Mononuclear cell (primary cell): ENCODE measurements at regions not wholly inside any gene's neighbourhood (a gene's known extent, or its start where the extent isn't known, plus 50 kb on each side); places are given as distances from the start of the nearest gene placed in this dataset.

ENCODE experiments used
- H3K27me3 ChIP-seq: 2 replicates; pipeline ENCODE4 v1.6.0; 2011; ENCODE audit warnings: low read length, control low read depth; ENCODE audit not compliant: insufficient read depth
- H3K4me1 ChIP-seq: 2 replicates; pipeline ENCODE4 v1.5.1; 2011; ENCODE audit warnings: mild to moderate bottlenecking, low read length, control low read depth; ENCODE audit not compliant: insufficient read depth
- H3K4me3 ChIP-seq: 2 replicates; pipeline ENCODE4 v1.5.1; 2011; ENCODE audit warnings: mild to moderate bottlenecking, low read length, moderate library complexity
- H3K9me3 ChIP-seq: 2 replicates; pipeline ENCODE4 v1.5.1; 2011; ENCODE audit warnings: low read depth, mild to moderate bottlenecking, control low read depth, low read length

DNA sequence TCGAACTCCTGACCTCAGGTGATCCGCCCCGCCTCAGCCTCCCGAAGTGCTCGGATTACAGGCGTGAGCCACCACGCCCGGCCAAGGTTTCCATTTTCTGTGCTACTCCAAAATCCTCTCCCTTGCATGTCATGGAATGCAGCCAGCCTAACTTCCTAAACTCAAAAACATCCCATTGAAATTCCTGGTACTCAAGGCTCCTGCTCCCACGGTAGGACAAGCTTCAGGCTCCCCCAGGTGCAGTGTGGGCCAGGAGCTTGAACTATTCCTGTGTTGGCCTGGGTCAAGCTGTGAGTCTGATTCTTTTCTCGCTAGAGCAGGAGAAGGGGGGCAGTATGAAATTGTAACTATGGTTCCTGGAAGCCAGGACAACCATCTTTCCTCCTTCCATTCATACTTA is 97.1 kb downstream of the RPL27A start:
- Histone ChIP-seq H3K27me3 (no peaks in the 10 kb centered on the region), H3K4me1 (no peaks in the 10 kb centered on the region), H3K4me3 (no peak overlapping the region), H3K9me3 (no peaks in the 10 kb centered on the region)

DNA sequence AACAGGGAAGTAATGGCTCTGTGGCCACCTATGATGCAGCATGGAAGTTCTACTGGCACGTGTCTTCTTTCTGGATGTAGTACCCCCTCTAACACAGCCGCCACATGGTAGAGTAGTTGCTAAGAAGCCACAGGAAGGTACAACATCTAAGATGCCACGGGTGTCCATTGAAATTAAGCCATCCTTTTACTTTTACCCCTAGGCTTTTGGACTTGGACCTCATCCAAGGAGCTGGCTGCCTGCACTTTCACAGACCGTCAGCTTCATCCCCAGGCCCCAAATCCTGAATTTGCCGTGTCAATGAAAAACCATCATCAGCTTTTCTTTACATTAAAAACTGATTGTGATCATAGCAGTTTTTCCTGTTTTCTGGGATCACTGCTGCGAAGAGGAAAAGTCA is 102.4 kb downstream of the RPL27A start:
- no peaks in the 10 kb centered on the region for H3K27me3 ChIP-seq
- no peaks in the 10 kb centered on the region for H3K4me1 ChIP-seq
- no peak overlapping the region for H3K4me3 ChIP-seq
- H3K9me3 ChIP-seq = no peaks in the 10 kb centered on the region

DNA sequence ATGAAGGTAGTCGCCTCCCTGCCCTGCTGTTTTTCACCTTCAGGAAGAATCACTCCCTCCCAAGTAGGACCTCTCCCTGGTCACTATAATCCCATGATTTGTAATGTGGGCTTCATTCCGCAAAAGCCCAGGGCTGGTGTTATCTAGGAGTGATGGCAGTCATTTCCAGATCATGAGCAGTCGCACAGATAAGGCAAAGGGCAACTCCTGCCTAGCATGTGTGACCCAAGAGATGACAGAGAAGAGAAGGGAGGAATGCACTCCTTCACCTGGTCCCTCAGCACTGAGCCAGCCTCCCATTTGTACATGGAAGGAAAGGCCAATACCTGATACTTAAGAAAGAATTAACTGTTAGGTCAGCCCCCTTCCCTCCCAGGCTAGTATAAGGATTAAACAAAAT is 102.9 kb downstream of the RPL27A start:
- Histone ChIP-seq H3K4me3 (no peak overlapping the region), H3K4me1 (no peaks in the 10 kb centered on the region), H3K9me3 (no peaks in the 10 kb centered on the region), H3K27me3 (no peaks in the 10 kb centered on the region)

DNA sequence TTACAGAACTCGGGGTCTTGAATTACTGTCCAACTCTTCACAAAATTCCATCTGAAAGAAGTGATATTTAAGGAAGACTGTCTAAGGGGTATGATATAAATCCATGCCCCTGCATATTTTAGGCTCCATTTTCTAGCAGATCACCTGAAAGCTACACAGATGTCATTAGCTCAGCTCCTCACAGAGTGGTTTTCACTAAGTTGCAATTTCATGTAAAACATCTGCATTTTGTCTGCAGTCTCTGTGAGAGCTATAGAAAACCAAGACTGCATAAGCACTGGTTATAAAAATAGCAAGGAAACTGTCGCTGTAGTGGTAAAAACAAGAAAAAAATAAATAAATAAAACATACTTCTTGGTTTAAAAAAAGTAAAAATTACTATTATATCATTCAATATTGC is 103.4 kb downstream of the RPL27A start:
- H3K9me3 ChIP-seq = no peaks in the 10 kb centered on the region
- no peaks in the 10 kb centered on the region for H3K4me1 ChIP-seq
- H3K4me3 ChIP-seq = no peak overlapping the region
- no peaks in the 10 kb centered on the region for H3K27me3 ChIP-seq

DNA sequence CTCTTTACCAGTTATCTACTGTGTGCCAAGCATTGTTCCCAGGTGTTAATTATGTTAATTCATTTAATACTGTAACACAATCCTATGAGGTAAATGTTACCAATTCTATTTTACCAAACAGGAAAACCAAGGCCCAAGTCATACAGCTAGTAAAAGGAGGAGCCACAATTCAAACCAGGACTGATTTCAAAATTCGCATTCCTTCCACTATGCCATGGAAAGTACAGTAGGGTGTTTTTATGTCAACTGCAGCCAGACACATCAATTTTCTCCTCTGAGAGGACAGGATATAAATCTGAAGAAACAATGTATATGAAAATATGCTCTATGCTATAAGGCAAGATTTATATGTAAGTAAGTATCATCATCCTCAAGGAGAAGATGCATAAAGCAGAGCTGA is 104.3 kb downstream of the RPL27A start:
- Histone ChIP-seq H3K4me3 (no peak overlapping the region), H3K9me3 (no peaks in the 10 kb centered on the region), H3K4me1 (no peaks in the 10 kb centered on the region), H3K27me3 (no peaks in the 10 kb centered on the region)

DNA sequence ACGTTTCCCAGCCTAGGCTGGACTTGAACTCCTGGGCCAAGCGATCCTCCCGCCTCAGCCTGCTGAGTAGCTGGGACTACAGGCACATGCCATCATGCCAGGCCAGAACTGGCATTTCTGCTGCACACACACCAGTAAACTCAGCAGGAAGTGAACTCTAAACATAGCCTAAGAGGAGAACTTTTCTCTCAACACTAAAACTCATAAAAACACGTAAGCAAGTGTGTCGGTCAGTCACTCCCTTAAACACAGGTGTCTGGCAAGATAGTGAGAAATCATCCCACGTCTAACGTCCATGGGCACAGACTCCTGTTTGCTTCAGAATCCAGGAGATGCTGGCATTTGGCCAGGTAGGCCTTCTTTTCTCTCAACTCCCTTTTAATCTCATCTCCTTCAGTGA is 104.8 kb downstream of the RPL27A start:
- H3K4me1 ChIP-seq = no peaks in the 10 kb centered on the region
- no peaks in the 10 kb centered on the region for H3K9me3 ChIP-seq
- H3K4me3 ChIP-seq = no peak overlapping the region
- H3K27me3 ChIP-seq = no peaks in the 10 kb centered on the region

DNA sequence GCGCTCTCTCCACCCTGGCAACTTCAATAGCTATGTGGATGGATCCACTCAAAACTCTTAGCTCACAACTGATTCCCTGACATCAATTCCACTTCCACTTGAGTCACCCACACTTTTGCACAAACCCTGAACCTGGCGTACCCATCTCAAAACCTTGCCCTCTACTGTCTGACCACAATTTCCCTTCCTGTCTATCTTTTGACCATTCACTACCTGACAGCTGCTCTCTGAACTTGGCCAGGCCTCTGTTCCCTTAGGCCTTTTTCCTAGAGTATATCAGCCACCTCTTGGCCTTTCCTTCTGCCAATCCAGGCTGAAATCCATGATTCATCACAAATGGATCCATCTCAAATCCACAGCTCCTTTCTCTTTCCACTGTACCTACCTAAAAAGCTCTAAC is 106.0 kb downstream of the RPL27A start:
- Histone ChIP-seq H3K9me3 (no peaks in the 10 kb centered on the region), H3K4me3 (no peak overlapping the region), H3K27me3 (no peaks in the 10 kb centered on the region), H3K4me1 (no peaks in the 10 kb centered on the region)

DNA sequence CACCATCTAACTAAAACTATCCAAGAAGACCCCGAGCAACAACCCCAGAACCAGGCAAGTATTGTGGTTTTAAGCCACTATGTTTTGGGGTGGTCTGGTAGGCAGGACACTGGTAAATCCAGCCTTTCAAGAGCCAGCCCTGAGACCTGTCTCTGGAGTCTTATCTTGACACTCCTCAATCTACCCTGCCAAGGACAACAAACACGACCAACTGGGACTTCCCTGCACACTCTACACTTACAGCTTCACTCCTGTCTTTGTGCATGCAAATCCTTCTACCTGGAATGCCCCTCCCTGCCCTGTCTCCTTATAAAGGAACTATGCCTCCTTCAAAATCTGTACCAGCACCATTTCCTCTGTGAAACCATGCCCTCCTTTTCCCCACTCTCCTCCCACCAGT is 107.3 kb downstream of the RPL27A start:
- H3K9me3 ChIP-seq = no peaks in the 10 kb centered on the region
- no peaks in the 10 kb centered on the region for H3K27me3 ChIP-seq
- no peak overlapping the region for H3K4me3 ChIP-seq
- H3K4me1 ChIP-seq = peaks cover 3% of the 10 kb centered on the region

DNA sequence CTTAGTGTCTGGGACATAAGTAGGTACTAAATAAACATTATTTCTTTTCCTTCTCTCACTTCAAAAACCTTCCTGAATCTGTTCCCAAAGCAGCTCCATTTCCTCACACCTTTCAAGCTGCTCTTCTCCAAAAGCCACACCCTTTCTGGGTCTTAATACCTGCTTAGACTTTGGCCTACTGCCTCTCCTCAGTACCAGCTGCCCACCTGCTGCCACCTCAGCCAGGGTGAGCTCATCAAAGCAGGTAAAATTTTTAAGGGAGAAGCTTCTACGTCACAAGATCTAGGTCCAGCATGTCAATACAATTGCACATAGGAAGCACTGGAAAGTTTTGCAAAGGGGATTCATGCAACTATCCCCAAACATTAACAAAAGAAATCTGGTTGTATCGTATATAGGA is 108.4 kb downstream of the RPL27A start:
- H3K4me3 ChIP-seq = no peak overlapping the region
- no peaks in the 10 kb centered on the region for H3K9me3 ChIP-seq
- H3K4me1 ChIP-seq = peaks cover 4% of the 10 kb centered on the region
- no peaks in the 10 kb centered on the region for H3K27me3 ChIP-seq

DNA sequence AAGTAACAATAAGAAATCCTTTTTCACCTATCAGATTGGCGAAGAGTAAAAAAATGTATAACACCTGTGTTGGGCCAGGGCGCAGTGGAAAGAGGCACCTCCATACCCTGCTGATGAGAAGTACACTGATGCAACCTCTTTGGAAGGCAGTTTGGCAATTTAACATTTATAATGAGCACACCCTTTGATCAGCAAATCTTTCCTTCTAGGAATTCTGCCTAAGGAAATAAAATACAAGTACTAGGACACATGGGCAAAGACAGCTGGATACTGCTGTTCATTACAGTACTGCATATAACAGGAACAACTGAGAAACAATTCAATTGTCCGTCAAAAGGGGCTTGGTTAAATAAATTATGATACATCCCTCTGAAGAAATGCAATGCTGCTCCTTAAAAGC is 110.1 kb downstream of the RPL27A start:
- H3K9me3 ChIP-seq = no peaks in the 10 kb centered on the region
- no peaks in the 10 kb centered on the region for H3K27me3 ChIP-seq
- peaks cover 11% of the 10 kb centered on the region for H3K4me1 ChIP-seq
- no peak overlapping the region for H3K4me3 ChIP-seq

DNA sequence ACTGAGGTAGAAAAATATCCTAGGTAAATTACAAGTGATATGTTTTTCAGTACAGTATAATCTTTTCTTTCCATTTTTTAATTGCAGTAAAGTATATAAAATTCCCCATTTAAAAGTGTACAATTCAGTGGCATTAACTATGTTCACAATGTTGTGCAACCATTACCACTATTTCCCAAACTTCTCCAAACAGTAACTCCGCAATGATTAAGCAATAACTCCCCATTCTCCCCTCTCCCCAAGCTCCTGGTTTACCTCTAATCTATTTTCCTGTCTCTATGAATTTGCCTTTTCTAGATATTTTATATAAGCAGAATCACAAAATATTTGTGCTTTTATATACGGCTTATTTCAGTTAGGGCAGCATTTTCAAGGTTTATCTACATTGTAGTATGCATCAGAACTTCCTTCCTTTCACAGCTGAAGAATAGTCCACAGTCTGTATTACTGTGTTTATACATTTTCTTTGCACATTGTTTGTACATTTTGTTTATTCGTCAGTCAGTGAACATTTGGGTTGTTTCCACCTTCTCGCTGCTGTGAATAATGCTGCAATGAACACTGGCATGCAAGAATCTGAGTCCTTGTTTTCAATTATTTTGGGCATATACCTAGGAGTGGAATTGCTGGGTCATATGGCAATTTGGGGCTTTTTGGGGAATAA is 110.7 kb downstream of the RPL27A start:
- H3K4me3 ChIP-seq = no peak overlapping the region
- no peaks in the 10 kb centered on the region for H3K9me3 ChIP-seq
- peaks cover 11% of the 10 kb centered on the region for H3K4me1 ChIP-seq
- H3K27me3 ChIP-seq = no peaks in the 10 kb centered on the region

DNA sequence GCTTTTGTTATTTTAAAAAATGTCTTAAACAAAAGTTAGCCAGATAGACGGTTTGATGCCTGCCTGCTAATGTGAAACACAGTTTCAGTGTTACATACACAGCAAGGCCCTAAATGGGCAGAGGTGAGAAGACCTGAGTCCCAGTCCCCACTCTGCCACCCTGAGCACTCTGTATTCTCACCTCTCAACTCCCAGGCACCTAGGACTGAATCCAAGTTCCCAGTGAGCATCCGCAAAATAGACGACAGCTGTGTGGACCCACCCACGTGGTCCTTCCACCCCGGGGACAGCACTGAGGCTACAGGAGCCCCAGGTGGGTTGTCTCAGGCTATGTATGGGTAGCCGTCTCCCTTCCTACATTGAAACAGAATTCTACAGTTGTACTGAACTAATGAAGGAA is 111.5 kb downstream of the RPL27A start:
- Histone ChIP-seq H3K27me3 (no peaks in the 10 kb centered on the region), H3K4me3 (no peak overlapping the region), H3K9me3 (no peaks in the 10 kb centered on the region), H3K4me1 (peaks cover 11% of the 10 kb centered on the region)

DNA sequence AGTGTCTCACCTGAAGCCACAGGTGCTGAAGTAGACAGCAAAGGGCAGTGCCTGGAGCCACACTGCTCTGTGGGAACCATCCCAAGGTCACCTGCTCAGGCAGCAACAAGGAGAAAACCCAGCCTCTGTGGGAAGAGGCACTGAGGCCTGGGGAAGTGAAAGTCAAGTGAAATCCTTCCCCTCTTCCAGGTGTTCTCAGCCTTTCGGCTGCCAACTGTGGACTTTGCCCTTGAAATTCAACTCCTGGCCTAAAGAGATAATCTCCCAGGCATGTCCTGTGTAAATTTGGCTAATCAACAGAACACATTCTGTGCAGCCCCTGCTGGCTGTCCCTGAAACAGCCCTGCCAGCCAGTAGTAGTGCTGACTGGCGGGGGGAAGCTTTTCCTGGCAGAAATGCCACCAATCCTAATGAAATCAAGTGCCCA is 112.1 kb downstream of the RPL27A start:
- H3K4me1 ChIP-seq = peaks cover 11% of the 10 kb centered on the region
- H3K9me3 ChIP-seq = no peaks in the 10 kb centered on the region
- no peaks in the 10 kb centered on the region for H3K27me3 ChIP-seq
- H3K4me3 ChIP-seq = no peak overlapping the region

DNA sequence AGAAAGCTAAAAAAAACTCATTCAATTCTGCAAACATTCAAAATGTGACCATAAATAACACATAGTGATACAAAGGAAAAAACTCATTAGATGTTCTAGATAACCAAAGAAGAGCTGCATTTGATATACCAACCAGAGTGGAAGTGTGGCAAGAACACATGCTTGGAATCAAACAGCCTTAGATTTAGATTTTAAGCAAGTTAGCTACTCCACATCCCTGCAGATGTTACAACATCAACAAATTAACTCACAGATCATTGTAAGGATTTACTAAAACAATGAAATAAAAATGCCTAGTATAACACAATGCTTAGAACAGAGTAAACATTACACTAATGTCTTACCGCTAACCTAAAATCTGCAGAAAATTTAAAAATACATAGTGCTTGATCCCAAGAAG is 114.0 kb upstream of the AKIP1 start:
- no peaks in the 10 kb centered on the region for H3K9me3 ChIP-seq
- no peak overlapping the region for H3K4me3 ChIP-seq
- no peaks in the 10 kb centered on the region for H3K27me3 ChIP-seq
- peaks cover 11% of the 10 kb centered on the region for H3K4me1 ChIP-seq

DNA sequence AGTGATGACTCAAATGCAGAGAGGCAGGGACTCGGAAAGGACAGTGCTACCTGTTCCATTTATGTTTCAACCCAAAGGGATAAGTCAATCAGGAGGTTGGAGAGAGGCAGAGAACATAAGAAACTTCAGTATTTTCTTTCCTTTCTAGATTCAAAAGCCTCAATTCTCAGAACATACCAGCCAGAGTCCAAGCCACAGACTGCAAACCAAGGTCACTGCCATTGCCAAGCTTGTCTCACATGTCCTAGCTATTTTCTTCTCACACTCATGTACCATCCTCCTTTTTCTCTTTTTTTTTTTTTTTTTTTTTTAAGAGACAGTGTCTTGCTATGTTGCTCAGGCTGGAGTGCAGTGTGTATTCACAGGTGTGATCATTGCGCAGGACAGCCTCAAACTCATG is 111.7 kb upstream of the AKIP1 start:
- Histone ChIP-seq H3K9me3 (no peaks in the 10 kb centered on the region), H3K4me3 (no peak overlapping the region), H3K27me3 (no peaks in the 10 kb centered on the region), H3K4me1 (peaks cover 11% of the 10 kb centered on the region)

DNA sequence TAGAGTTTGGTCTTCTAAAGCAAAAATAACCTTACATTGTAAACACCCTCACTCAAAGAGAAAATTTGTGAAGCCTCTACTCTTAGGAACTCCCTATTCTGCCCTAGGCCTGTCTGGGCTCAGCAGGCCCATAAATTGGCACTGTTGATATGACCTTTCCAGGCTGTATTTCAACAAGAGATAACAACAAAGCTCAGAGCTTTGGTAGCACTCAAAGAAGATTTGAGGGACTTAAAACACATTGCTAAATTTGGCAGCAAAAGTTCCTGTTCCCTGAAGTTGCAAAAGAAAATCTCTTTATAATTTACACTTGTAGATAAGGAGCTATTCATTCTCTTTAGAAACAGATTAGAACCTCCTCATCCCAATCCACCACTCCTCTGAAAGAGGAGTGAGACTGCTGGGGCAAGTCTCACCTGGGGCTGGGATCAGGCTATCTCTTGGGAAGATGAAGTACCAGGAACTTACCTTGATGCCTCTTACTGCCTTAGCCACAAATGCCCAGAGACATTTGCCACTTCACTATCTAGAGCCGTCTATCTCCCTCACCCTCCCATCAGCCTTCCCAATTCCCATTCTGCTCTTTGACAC is 110.4 kb upstream of the AKIP1 start:
- peaks cover 7% of the 10 kb centered on the region for H3K4me1 ChIP-seq

More for the DNA sequence above, 110.4 kb upstream of the AKIP1 start:
- no peaks in the 10 kb centered on the region for H3K27me3 ChIP-seq
- no peaks in the 10 kb centered on the region for H3K9me3 ChIP-seq
- no peak overlapping the region for H3K4me3 ChIP-seq
